ENCODE measurements at regions not wholly inside any gene's neighbourhood (a gene's known extent, or its start where the extent isn't known, plus 50 kb on each side); places are given as distances from the start of the nearest gene placed in this dataset.
"Not testable (repeated sequence)": the region's sequence is repeated elsewhere in the genome, so short reads cannot be mapped to it uniquely, and the experiment has no call there.

DNA sequence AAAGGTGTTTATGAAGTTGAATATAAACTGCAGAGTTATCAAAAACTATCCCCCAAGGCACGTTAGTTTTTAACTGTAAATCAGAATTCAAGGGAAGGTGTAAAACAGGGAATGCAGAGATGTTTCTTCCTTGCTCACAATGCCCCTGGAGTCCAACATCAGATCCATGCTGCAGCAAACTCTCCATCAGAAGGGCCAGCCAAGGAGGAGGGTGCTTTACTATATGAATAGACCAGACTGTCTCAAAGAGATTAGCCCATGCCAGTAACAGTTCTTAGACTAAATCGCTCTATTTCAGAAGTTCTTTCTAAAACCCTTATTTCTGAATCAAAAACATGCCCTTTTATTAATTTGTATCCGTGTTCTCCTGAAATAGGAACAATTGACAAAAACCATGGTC is 362.8 kb upstream of the RPS23 start:
- TF ChIP-seq, protein P1, sequence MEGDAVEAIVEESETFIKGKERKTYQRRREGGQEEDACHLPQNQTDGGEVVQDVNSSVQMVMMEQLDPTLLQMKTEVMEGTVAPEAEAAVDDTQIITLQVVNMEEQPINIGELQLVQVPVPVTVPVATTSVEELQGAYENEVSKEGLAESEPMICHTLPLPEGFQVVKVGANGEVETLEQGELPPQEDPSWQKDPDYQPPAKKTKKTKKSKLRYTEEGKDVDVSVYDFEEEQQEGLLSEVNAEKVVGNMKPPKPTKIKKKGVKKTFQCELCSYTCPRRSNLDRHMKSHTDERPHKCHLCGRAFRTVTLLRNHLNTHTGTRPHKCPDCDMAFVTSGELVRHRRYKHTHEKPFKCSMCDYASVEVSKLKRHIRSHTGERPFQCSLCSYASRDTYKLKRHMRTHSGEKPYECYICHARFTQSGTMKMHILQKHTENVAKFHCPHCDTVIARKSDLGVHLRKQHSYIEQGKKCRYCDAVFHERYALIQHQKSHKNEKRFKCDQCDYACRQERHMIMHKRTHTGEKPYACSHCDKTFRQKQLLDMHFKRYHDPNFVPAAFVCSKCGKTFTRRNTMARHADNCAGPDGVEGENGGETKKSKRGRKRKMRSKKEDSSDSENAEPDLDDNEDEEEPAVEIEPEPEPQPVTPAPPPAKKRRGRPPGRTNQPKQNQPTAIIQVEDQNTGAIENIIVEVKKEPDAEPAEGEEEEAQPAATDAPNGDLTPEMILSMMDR (IDR thresholded peaks at IDR 0.05) = no peak
- Histone ChIP-seq H3K27ac (no peak overlapping the region), H3K4me1 (peaks cover 0 to 7% of the 10 kb centered on the region in 2 donors), H3K9me3 (no peaks in the 10 kb centered on the region), H3K27me3 (no peaks in the 10 kb centered on the region), H3K36me3 (no peaks in the 10 kb centered on the region), H3K4me3 (no peak overlapping the region)
- intact Hi-C loops (cut with DNase I) = loop anchor here in 1 of 2 donors (10.0 kb wide), 1 partner anchor 144 kb away; no protein-coding TSS in a partner anchor
- no peak for DNase-seq
- ATAC-seq = peak; percentile 31

DNA sequence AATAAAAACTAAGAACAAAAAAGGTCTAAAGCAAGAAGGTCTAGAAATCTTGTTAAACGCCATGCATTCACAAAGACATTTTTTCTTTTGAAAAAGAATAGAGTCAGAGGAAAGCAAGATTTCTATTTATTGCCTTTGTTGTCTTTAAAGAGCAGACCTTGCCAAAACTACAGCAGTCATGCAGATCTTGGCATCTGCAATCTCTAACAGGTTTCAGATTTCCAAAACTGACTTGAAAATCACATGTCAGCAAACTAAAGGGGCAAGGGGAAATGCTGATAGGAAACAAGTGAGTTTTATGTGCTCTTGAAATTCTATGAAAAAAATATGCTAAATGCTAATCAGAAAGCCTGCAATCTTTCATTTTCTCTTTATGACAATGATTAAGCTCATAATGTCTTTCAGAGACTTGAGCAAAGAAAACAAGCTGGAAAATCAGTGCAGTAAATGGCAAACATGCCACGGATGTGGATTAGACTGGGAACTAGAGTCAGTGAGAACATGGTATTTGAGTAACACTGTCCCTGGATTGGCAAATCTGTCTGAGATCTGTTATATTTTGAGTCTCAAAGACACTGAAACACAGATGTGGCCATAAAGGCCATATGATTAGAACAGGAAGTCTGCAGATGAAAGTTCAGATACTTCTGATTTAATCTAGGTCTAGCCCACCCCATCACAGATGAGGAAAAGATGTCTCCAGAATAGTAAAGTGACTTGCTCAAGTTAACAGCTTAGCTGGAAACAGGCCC is 361.4 kb upstream of the RPS23 start:
- no peak for ATAC-seq
- TF ChIP-seq, protein P1 (IDR thresholded peaks at IDR 0.05) = no peak
- intact Hi-C loops (cut with DNase I) = loop anchor here in 1 of 2 donors (10.0 kb wide), 1 partner anchor 145 kb away; no protein-coding TSS in a partner anchor

DNA sequence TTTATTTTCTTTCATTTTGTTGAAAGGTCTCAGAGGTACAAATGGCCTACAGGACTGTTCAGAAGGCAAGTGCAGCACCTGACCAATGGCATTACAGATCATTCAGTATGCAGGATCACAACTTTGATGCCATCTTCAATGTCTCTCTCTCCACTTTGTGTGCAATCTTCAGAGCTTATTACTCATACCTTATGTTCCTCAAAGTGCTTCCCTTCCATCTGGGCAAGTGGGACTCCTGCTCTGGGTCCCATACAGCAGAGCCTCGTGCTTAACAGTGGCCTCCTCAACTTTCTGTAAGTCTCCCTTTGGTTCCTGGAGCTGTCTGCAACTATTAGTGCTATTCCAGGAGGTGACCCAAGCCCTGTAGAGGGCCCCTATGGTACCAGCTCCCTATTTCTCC is 358.4 kb upstream of the RPS23 start:
- H3K4me1 ChIP-seq = peaks cover 0 to 7% of the 10 kb centered on the region in 2 donors
- H3K4me3 ChIP-seq = no peak overlapping the region
- intact Hi-C loops (cut with DNase I) = no loop called here
- no peaks in the 10 kb centered on the region for H3K27me3 ChIP-seq
- TF ChIP-seq, protein P1 (IDR thresholded peaks at IDR 0.05) = no peak
- no peak overlapping the region for H3K27ac ChIP-seq
- no peak for DNase-seq
- no peak for ATAC-seq
- no peaks in the 10 kb centered on the region for H3K36me3 ChIP-seq
- no peaks in the 10 kb centered on the region for H3K9me3 ChIP-seq

More for the DNA sequence above, 361.4 kb upstream of the RPS23 start:
- Histone ChIP-seq H3K27ac (no peak overlapping the region), H3K9me3 (no peaks in the 10 kb centered on the region), H3K4me3 (no peak overlapping the region), H3K36me3 (no peaks in the 10 kb centered on the region), H3K27me3 (no peaks in the 10 kb centered on the region), H3K4me1 (peaks cover 0 to 7% of the 10 kb centered on the region in 2 donors)
- no peak for DNase-seq

DNA sequence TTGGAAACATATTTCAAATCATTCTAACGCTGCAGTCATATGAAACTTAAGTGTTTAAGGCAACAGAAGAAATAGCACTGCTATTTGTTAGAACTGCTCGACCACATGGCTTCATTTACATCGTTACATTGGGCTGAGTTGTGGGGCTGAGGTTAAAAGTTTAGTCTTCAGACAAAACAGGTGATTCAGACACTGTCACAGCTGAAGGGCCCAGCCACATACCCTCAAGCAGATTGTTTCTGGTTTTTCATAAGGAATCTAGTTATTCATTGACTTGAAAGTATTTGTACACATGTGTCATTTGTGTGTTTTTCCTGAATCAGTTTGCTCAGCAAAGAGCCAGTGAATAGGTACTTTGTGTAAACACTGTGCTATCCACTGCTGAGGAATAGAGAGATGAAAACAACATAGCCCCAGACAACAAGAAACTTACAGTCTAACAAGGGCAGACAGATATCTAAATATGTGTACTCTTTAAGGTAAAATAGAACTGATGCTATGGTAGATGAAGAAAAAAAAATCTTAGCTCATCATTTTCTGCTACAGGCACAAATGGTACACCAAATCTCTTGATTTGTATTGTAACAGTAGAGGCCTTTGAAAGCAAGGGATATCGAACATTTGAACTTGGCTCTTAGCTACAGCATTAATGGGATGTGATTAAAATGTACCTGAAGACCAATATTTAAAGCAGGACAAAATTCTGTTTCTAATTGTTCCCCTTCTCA is 357.6 kb upstream of the RPS23 start:
- peak in 1 of 4 donors; percentile 60 for DNase-seq
- TF ChIP-seq, protein P1 (IDR thresholded peaks at IDR 0.05) = no peak
- Histone ChIP-seq H3K36me3 (no peaks in the 10 kb centered on the region), H3K4me3 (no peak overlapping the region), H3K4me1 (no peaks in the 10 kb centered on the region), H3K27me3 (no peaks in the 10 kb centered on the region), H3K9me3 (no peaks in the 10 kb centered on the region), H3K27ac (no peak overlapping the region)
- intact Hi-C loops (cut with DNase I) = no loop called here
- ATAC-seq = peak; percentile 89

DNA sequence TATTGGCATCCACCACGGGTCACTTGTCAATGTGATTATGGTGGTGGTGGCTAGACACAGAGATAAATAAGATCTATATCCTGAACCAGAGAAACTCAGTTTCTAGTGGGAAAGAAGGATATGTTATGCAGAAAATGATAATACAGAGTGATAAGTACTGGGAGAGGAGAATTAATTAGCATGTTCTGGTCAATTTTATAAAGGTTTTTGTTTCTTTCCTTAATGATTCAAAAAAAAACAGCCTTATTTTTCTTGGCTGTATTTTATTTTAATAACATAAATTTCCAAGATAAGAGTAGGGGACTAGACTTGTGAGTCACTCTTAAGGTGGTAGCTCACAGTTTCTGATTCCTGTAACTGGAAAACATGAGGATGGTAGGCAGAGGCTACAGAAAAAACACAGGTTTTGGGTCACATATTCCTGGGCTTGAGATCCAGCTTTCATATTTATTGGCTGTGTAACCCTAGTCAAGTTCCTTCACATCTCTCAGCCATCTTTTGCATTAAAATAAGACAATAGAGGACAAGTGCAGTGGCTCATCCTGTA is 350.3 kb upstream of the RPS23 start:
- ATAC-seq (no peak), DNase-seq (no peak)
- no peaks in the 10 kb centered on the region for H3K4me1 ChIP-seq
- no peak overlapping the region for H3K4me3 ChIP-seq
- intact Hi-C loops (cut with DNase I) = no loop called here
- H3K27ac ChIP-seq = no peak overlapping the region
- no peaks in the 10 kb centered on the region for H3K27me3 ChIP-seq
- H3K9me3 ChIP-seq = no peaks in the 10 kb centered on the region
- TF ChIP-seq, protein P1 (IDR thresholded peaks at IDR 0.05) = no peak
- no peaks in the 10 kb centered on the region for H3K36me3 ChIP-seq

DNA sequence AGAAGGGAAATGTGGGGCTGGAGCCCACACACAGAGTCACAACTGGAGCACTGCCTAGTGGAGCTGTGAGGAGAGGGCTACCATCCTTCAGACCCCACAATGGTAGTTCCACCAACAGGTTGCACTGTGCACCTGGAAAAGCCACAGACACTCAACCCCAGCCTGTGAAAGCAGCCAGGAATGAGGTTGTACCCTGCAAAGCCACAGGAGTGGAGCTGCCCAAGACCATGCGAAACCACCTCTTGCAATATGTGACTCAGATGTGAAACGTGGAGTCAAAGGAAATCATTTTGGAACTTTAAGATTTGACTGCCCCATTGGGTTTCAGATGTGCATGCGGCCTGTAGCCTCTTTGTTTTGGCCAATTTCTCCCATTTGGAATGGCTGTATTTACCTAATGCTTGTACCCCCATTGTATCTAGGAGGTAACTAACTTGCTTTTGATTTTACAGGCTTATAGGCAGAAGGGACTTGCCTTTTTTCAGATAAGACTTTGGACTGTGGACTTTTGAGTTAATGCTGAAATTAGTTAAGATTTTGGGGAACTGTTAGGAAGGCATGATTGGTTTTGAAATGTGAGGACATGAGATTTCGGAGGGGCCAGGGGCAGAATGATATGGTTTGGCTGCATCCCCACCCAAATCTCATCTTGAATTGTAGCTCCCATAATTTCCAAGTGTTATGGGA is 348.9 kb upstream of the RPS23 start:
- H3K9me3 ChIP-seq; ATAC-seq; DNase-seq; H3K4me3 ChIP-seq; H3K27ac ChIP-seq; H3K27me3 ChIP-seq; H3K4me1 ChIP-seq; H3K36me3 ChIP-seq; intact Hi-C loops (cut with DNase I): not testable (repeated sequence)

DNA sequence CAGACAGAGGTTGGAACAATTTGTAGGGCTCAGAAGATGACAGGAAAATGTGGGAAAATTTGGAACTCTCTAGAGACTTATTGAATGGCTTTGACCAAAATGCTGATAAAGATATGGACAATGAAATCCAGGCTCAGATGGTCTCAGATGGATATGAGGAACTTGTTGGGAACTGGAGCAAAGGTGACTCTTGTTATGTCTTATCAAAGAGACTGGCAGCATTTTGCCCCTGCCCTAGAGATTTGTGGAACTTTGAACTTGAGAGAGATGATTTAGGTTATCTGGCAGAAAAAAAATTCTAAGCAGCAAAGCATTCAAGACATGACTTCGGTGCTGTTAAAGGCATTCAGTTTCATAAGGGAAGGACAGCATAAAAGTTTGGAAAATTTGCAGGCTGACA is 347.9 kb upstream of the RPS23 start:
- intact Hi-C loops (cut with DNase I); H3K36me3 ChIP-seq; H3K27ac ChIP-seq; H3K4me1 ChIP-seq; ATAC-seq; H3K27me3 ChIP-seq; DNase-seq; H3K9me3 ChIP-seq; H3K4me3 ChIP-seq: not testable (repeated sequence)
